GM13977 (cell line): ENCODE measurements at regions not wholly inside any gene's neighbourhood (a gene's known extent, or its start where the extent isn't known, plus 50 kb on each side); places are given as distances from the start of the nearest gene placed in this dataset.

ENCODE experiments used
- DNase-seq: peaks from one replicate; pipeline ENCODE4 v3.0.0; 2012; ENCODE audit warnings: low spot score
- in situ Hi-C: fragments of 300-500 bp; cut with MboI; formaldehyde crosslinking; loops from one replicate; pipeline ENCODE4 v1.12.0; 2022; ENCODE audit warnings: low sequenced_read_pairs, low pct_unique_long_range_greater_than_20kb, mixed read lengths, inconsistent platforms; ENCODE audit not compliant: unreplicated experiment
- TF ChIP-seq, protein P1 (sequence below): IDR thresholded peaks from 2 replicates; pipeline ENCODE4 v1.5.1; 2012; ENCODE audit warnings: mild to moderate bottlenecking, control low read depth; ENCODE audit not compliant: insufficient read depth; ENCODE audit errors: extremely low read depth, missing control alignments

DNA sequence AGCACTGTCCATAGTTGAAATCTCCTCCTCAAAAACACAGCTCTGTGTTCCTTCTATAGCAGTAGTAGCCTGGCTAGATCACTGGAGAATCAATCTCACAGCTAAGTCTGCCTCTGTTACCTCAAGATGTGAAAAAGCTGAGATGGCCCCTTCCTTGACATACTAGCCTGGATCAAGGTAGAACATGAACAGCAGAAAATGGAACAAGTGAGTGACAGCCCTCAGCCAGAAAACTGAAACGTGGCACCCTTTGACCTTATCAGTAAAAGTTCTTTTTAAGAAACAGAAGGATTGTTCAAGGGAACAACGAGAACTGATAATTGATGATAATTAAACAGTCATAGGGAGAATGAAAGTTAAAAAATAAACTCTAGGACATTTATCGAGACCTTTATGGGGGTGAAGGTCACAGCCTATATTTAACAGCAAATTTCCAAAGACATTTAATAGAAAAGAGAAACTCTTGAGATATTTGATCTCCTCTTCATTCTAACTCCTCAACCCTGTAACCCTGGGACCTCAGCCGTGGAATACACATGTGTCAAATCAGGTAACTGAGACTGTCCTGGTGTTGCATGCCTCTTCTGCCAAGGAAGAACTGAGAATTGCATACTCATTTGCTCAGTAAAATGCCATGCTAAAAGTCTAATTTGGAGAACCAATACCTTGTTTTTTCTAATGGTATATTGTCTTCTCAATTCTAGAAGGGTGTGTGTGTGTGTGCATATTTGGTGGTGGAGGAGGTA, 258.0 kb upstream of the ATP2B1 start:
- in situ Hi-C loops = no loop called here
- no peak for DNase-seq
- TF ChIP-seq, protein P1, sequence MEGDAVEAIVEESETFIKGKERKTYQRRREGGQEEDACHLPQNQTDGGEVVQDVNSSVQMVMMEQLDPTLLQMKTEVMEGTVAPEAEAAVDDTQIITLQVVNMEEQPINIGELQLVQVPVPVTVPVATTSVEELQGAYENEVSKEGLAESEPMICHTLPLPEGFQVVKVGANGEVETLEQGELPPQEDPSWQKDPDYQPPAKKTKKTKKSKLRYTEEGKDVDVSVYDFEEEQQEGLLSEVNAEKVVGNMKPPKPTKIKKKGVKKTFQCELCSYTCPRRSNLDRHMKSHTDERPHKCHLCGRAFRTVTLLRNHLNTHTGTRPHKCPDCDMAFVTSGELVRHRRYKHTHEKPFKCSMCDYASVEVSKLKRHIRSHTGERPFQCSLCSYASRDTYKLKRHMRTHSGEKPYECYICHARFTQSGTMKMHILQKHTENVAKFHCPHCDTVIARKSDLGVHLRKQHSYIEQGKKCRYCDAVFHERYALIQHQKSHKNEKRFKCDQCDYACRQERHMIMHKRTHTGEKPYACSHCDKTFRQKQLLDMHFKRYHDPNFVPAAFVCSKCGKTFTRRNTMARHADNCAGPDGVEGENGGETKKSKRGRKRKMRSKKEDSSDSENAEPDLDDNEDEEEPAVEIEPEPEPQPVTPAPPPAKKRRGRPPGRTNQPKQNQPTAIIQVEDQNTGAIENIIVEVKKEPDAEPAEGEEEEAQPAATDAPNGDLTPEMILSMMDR = no peak

DNA sequence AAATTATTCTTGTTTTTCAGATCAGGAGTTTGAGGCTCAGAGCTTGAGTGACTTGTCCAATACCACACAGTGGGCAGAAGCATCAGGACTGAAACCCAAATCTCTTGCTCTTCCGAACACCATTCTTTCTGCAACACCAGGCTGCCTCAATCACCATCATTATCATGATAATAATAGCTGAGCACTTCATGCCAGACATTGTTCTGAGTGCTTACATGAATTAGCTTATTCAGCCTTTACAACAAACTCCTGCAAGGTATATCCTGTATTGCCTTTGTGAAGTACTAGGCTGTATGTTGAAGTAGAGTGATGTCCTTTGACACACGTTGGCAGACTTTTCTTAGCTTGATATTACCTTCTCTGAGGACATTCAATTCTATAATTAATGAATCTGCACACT, 257.4 kb upstream of the ATP2B1 start:
- no peak for DNase-seq
- TF ChIP-seq, protein P1 = no peak
- in situ Hi-C loops = no loop called here

DNA sequence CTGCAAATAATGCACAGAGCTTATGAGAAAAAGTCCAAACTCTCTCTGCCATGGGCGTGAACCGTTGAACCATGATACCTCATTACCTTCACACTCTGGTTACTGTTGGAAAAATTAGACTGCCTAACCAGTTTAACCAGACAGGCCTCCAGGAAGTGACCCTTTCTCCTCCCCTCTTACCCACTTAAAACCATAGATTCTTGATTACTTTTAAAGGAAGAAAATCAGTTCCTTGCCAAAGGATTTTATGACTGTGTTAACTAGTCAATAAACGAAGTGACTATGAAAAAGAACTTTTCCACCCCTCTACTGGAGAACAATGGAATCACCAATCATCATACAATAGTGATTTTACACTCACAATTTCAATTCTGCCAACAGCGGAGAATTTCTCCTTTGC, 254.0 kb upstream of the ATP2B1 start:
- TF ChIP-seq, protein P1 = no peak
- DNase-seq = no peak
- in situ Hi-C loops = no loop called here

- peak; percentile 7 for DNase-seq
- TF ChIP-seq, protein P1 = no peak
- in situ Hi-C loops = no loop called here
These were observed 252.2 kb upstream of the ATP2B1 start for GRCh38 chr12:89960607-89961394.

GRCh38 chr12:89960011-89960507, 251.4 kb upstream of the ATP2B1 start:
- in situ Hi-C loops = no loop called here
- TF ChIP-seq, protein P1 = no peak
- DNase-seq = peak; percentile 46

DNA sequence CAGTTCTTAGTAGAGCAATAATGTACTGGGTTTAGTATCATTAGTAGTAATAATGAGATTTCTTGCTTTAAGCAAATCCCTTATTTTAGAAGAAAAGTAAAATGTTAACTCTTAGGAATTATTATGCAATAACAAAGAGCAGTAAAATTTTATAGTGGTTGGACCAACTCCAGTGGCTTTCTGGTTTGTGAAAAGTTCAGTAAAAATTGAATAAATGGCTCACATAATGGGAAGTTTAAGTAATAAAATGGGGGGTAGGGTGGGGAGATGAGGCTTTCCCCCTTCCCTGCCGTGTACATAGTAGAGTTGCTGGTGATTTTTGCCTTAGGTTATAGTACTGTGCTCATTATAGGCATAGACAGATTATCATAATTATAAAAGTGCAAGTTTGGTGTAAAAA, 250.5 kb upstream of the ATP2B1 start:
- DNase-seq = no peak
- TF ChIP-seq, protein P1 = no peak
- in situ Hi-C loops = no loop called here
